Fibroblast of the aortic adventitia (primary cell): ENCODE measurements at regions not wholly inside any gene's neighbourhood (a gene's known extent, or its start where the extent isn't known, plus 50 kb on each side); places are given as distances from the start of the nearest gene placed in this dataset.

Experiments
- DNase-seq: peaks from one replicate; pipeline ENCODE4 v3.0.0-alpha.2; 2010; ENCODE audit warnings: low read depth
- H3K4me3 ChIP-seq: 2 replicates; pipeline ENCODE4 v1.5.1; 2011; ENCODE audit warnings: low read depth, mild to moderate bottlenecking, control low read depth, low read length, moderate library complexity
- CTCF ChIP-seq: IDR thresholded peaks from 2 replicates; pipeline ENCODE4 v1.5.1; 2011; ENCODE audit warnings: mild to moderate bottlenecking, low read length, control low read depth, inconsistent platforms; ENCODE audit not compliant: insufficient read depth

GRCh38 chr4:125388613-125389012 is 73.9 kb downstream of the FAT4 start:
- no peak for TF ChIP-seq CTCF
- DNase-seq: peak; percentile 77
- no peak overlapping the region for H3K4me3 ChIP-seq

GRCh38 chr4:125389713-125390112 is 75.0 kb downstream of the FAT4 start:
- peak overlapping the region; percentile 34 for H3K4me3 ChIP-seq
- TF ChIP-seq CTCF: no peak
- DNase-seq: peak; percentile 96

GRCh38 chr4:125390126-125390525 is 75.4 kb downstream of the FAT4 start:
- peak overlapping the region; percentile 34 for H3K4me3 ChIP-seq
- TF ChIP-seq CTCF: no peak
- DNase-seq: peak; percentile 75

GRCh38 chr4:125390727-125391126 is 76.0 kb downstream of the FAT4 start:
- H3K4me3 ChIP-seq: peak overlapping the region; percentile 34
- no peak for TF ChIP-seq CTCF
- peak; percentile 45 for DNase-seq

GRCh38 chr4:125392694-125393093 is 77.9 kb downstream of the FAT4 start:
- DNase-seq: peak; percentile 26
- TF ChIP-seq CTCF: no peak
- H3K4me3 ChIP-seq: no peak overlapping the region

- no peak for TF ChIP-seq CTCF
- no peak overlapping the region for H3K4me3 ChIP-seq
- no peak for DNase-seq
Measured at GRCh38 chr4:125393825-125394224, 79.1 kb downstream of the FAT4 start.

GRCh38 chr4:125397226-125397625 is 82.5 kb downstream of the FAT4 start:
- DNase-seq: no peak
- H3K4me3 ChIP-seq: no peak overlapping the region
- no peak for TF ChIP-seq CTCF
